ENCODE measurements at regions not wholly inside any gene's neighbourhood (a gene's known extent, or its start where the extent isn't known, plus 50 kb on each side); places are given as distances from the start of the nearest gene placed in this dataset.

- TF ChIP-seq, protein P1, sequence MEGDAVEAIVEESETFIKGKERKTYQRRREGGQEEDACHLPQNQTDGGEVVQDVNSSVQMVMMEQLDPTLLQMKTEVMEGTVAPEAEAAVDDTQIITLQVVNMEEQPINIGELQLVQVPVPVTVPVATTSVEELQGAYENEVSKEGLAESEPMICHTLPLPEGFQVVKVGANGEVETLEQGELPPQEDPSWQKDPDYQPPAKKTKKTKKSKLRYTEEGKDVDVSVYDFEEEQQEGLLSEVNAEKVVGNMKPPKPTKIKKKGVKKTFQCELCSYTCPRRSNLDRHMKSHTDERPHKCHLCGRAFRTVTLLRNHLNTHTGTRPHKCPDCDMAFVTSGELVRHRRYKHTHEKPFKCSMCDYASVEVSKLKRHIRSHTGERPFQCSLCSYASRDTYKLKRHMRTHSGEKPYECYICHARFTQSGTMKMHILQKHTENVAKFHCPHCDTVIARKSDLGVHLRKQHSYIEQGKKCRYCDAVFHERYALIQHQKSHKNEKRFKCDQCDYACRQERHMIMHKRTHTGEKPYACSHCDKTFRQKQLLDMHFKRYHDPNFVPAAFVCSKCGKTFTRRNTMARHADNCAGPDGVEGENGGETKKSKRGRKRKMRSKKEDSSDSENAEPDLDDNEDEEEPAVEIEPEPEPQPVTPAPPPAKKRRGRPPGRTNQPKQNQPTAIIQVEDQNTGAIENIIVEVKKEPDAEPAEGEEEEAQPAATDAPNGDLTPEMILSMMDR (IDR thresholded peaks at IDR 0.05) = no peak
- TF ChIP-seq EZH2 (IDR thresholded peaks at IDR 0.05; ENCODE audit: borderline replicate concordance, insufficient read depth, low read depth, low read length, poor library complexity, severe bottlenecking) = no peak
Observed at GRCh38 chr20:63097336-63097831, 90.6 kb upstream of the BHLHE23 start.

Data from B cell (primary cell).